Neutrophil (primary cell): ENCODE measurements at regions not wholly inside any gene's neighbourhood (a gene's known extent, or its start where the extent isn't known, plus 50 kb on each side); places are given as distances from the start of the nearest gene placed in this dataset.
A peak's percentile ranks its signal among the peaks of the same experiment; 100 is the strongest.

Experiments used
- H3K27ac ChIP-seq: fragments of 200-600 bp; sonication (generic); 2 replicates; pipeline ENCODE4 v1.5.1; 2016; ENCODE audit warnings: mild to moderate bottlenecking, moderate library complexity
- H3K27me3 ChIP-seq: fragments of 200-600 bp; sonication (generic); 2 replicates; pipeline ENCODE4 v1.6.0; 2016; ENCODE audit warnings: mild to moderate bottlenecking
- H3K36me3 ChIP-seq: fragments of 200-600 bp; sonication (generic); 2 replicates; pipeline ENCODE4 v1.5.1; 2017
- H3K4me1 ChIP-seq, 2 experiments: fragments of 200-600 bp in 1 of 2; sonication (generic) in 1 of 2; 1 replicate in 1 of 2; 2 replicates in 1 of 2; pipeline versions ENCODE4 v1.5.1 to v1.6.1; 2013 to 2016; ENCODE audit warnings: low read depth in 1 of 2, low read length in 1 of 2, mild to moderate bottlenecking in 1 of 2, moderate library complexity in 1 of 2; ENCODE audit not compliant: control insufficient read depth in 1 of 2, insufficient read depth in 1 of 2
- H3K4me3 ChIP-seq, 2 experiments: fragments of 200-600 bp in 1 of 2; sonication (generic) in 1 of 2; 1 replicate in 1 of 2; 2 replicates in 1 of 2; pipeline ENCODE4 v1.5.1; 2013 to 2016; ENCODE audit warnings: low read depth in 1 of 2, low read length in 1 of 2, mild to moderate bottlenecking in 1 of 2, moderate library complexity in 1 of 2
- H3K9me3 ChIP-seq: fragments of 200-600 bp; sonication (generic); 2 replicates; pipeline ENCODE4 v1.5.1; 2016
- CTCF ChIP-seq: fragments of 200-600 bp; sonication (generic); IDR thresholded peaks from 2 replicates; pipeline ENCODE4 v1.5.1; 2016; ENCODE audit warnings: antibody characterized with exemption

- H3K4me1 ChIP-seq = peaks cover 29 to 36% of the 10 kb centered on the region in 2 experiments
- no peaks in the 10 kb centered on the region for H3K9me3 ChIP-seq
- no peaks in the 10 kb centered on the region for H3K27me3 ChIP-seq
- no peaks in the 10 kb centered on the region for H3K36me3 ChIP-seq
- peak overlapping the region; percentile 12 for H3K27ac ChIP-seq
- no peak overlapping the region for H3K4me3 ChIP-seq
- TF ChIP-seq CTCF = no peak
These were observed 52.6 kb upstream of the JUN start for GRCh38 chr1:58836408-58836807.

DNA sequence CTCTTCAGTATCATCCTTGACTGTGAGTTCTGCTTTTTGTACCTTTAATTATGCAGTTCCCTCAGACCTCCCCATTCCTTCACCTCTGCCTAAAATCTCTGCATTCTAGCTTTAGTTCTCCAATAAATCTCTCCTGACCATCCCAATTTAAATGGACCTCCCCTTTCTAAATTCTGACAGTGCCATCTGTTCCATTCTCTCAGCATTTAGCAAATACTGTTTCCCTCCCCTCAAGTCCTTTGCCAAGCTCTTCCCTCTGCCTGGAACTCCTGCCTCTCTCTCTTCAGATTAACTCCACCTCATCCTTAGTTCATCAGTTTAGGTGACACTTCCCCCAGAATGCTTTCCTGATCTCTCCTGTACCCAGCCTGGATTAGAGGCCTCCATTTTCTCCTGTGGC is 54.0 kb upstream of the JUN start:
- no peak for TF ChIP-seq CTCF
- no peaks in the 10 kb centered on the region for H3K27me3 ChIP-seq
- H3K4me3 ChIP-seq = no peak overlapping the region
- H3K36me3 ChIP-seq = no peaks in the 10 kb centered on the region
- H3K4me1 ChIP-seq = peaks cover 25 to 32% of the 10 kb centered on the region in 2 experiments
- no peak overlapping the region for H3K27ac ChIP-seq
- H3K9me3 ChIP-seq = no peaks in the 10 kb centered on the region

- Histone ChIP-seq H3K9me3 (no peaks in the 10 kb centered on the region), H3K4me3 (no peak overlapping the region), H3K27ac (no peak overlapping the region), H3K4me1 (peaks cover 11 to 18% of the 10 kb centered on the region in 2 experiments), H3K27me3 (no peaks in the 10 kb centered on the region), H3K36me3 (no peaks in the 10 kb centered on the region)
- TF ChIP-seq CTCF = no peak
These were observed 55.4 kb upstream of the JUN start for GRCh38 chr1:58839147-58839795.

GRCh38 chr1:58839846-58840835 is 56.3 kb upstream of the JUN start:
- H3K27ac ChIP-seq = no peak overlapping the region
- H3K4me3 ChIP-seq = no peak overlapping the region
- no peak for TF ChIP-seq CTCF
- no peaks in the 10 kb centered on the region for H3K36me3 ChIP-seq
- H3K27me3 ChIP-seq = no peaks in the 10 kb centered on the region
- no peaks in the 10 kb centered on the region for H3K9me3 ChIP-seq
- H3K4me1 ChIP-seq = peaks cover 10 to 15% of the 10 kb centered on the region in 2 experiments

GRCh38 chr1:58841455-58841854 is 57.6 kb upstream of the JUN start:
- no peaks in the 10 kb centered on the region for H3K27me3 ChIP-seq
- H3K27ac ChIP-seq = no peak overlapping the region
- peak; percentile 35 for TF ChIP-seq CTCF
- no peaks in the 10 kb centered on the region for H3K9me3 ChIP-seq
- no peaks in the 10 kb centered on the region for H3K36me3 ChIP-seq
- H3K4me1 ChIP-seq = peaks cover 2 to 5% of the 10 kb centered on the region in 2 experiments
- H3K4me3 ChIP-seq = no peak overlapping the region
